C4-2B (cell line): ENCODE measurements at regions not wholly inside any gene's neighbourhood (a gene's known extent, or its start where the extent isn't known, plus 50 kb on each side); places are given as distances from the start of the nearest gene placed in this dataset.

ENCODE experiments used
- H3K27ac ChIP-seq: fragments of 450-650 bp; 2 replicates; pipeline ENCODE4 v1.5.1; 2017
- ZFX ChIP-seq: fragments of 450-650 bp; IDR thresholded peaks from 2 replicates; pipeline ENCODE4 v1.6.1; 2017
- TF ChIP-seq, protein P1 (sequence below): fragments of 450-650 bp; conservative IDR thresholded peaks from 2 replicates; pipeline ENCODE4 v1.5.1; 2017; ENCODE audit warnings: mild to moderate bottlenecking

DNA sequence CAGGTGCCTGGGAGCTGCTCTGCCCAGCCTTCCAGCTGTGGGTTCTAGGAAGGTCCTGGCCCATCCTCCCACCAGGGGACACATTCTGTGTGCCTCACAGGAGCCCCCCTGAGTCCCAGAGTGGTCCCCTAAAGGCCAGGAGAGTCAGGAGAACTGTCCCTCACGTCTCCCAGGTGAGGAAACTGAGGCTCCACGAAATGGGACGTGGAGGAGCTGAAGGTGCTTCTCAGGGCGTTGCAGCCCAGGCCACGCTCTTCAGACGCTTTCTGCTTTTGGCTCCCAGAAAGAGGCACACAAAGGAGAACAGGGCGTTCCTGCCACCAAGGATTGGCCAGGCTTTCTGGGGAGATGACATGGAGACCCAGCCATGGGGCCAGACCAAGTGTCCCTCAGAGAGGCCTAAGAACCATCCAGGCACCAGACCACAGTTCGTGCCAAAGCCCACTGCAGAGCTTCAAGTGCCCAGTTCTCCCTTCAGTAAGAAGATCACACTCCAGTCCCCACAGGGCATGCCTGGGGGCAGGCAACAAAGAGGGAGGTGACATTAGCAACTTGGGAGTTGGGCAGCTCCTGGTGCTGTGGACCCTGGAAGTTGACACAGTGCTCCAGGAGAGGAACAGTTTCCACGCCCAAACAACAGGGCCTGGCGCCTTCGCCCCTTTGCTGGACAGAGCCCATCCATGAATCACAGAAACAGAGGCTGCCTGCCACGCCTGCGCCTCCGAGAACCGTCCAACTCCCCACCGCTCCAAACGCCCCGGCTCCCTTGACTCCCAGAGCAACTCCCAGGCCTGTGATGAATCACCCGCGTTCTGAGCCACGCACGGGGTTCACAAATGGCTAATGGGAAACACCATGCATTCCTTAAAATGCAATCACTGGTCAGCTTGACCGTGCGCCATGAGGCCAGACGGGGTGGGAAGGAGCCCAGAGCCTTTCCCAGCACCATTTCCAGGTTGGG lies 589.2 kb downstream of the BRD1 start:
- H3K27ac ChIP-seq = no peak overlapping the region
- no peak for TF ChIP-seq ZFX
- TF ChIP-seq, protein P1, sequence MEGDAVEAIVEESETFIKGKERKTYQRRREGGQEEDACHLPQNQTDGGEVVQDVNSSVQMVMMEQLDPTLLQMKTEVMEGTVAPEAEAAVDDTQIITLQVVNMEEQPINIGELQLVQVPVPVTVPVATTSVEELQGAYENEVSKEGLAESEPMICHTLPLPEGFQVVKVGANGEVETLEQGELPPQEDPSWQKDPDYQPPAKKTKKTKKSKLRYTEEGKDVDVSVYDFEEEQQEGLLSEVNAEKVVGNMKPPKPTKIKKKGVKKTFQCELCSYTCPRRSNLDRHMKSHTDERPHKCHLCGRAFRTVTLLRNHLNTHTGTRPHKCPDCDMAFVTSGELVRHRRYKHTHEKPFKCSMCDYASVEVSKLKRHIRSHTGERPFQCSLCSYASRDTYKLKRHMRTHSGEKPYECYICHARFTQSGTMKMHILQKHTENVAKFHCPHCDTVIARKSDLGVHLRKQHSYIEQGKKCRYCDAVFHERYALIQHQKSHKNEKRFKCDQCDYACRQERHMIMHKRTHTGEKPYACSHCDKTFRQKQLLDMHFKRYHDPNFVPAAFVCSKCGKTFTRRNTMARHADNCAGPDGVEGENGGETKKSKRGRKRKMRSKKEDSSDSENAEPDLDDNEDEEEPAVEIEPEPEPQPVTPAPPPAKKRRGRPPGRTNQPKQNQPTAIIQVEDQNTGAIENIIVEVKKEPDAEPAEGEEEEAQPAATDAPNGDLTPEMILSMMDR = no peak

DNA sequence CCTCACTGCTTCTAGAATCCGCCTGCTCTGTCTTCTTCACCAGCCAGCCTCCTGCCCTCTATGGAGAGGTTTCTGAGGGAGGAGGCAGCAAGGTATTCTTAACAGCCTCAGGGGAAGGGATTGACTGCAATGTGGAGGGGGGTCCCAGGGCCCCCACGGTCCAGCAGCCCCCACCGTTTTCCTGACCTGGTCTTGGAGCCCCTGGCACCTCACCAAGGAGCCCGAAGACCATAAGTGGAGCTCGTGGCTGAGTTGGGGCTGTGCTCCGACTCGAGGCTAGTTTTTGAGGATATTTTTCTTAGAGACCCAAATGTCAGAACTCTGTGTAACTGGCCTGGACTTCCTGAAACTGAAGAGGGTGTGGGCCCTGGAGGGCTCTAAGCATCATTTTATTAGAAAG lies 590.0 kb downstream of the BRD1 start:
- TF ChIP-seq, protein P1 = no peak
- no peak for TF ChIP-seq ZFX
- H3K27ac ChIP-seq = no peak overlapping the region

DNA sequence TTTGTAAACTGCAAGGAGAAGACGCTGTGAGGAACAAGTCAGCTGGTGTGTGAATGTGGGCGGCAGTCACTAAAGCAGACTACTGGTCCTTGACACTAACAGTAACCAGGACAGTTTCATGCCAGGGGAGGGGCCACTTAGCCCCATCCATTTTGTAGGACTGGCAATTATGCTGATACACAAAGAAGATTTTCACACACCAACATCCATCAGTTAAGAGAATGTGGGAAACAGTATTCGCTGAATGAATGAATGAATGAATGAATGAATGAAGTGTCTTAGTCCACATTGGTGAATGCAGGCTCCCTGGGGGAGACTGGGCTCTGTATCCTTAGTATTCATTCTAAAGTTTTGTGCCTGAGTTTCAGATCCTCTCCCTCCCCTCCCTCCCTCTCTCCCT lies 590.4 kb downstream of the BRD1 start:
- no peak overlapping the region for H3K27ac ChIP-seq
- TF ChIP-seq, protein P1 = no peak
- no peak for TF ChIP-seq ZFX

DNA sequence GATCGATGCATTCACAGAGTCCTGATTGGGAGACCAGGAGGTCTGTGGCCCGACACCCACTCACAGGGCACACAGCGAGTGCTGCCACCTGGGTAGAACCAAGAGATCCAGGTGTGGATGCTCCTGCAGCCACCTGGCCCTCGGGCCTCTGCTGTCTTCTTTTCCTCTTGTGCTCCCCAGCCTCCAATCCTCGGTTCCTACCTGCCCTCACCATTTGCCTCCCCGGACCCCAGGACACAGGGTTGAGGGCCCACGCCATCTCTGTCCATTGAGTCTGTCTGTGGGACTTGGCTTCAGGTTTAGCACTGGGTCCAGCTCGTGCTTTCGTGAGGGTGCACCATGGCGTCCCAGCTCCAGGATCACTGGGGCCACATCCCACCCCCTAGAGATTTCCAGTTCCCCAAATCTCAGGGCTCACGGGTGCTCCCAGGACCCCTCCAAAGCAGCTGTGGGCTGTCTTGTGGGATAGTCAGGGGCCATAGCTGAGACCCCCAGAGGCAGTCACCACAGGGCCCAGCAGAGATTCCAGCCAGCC lies 591.1 kb downstream of the BRD1 start:
- TF ChIP-seq ZFX = no peak
- TF ChIP-seq, protein P1 = no peak
- no peak overlapping the region for H3K27ac ChIP-seq

DNA sequence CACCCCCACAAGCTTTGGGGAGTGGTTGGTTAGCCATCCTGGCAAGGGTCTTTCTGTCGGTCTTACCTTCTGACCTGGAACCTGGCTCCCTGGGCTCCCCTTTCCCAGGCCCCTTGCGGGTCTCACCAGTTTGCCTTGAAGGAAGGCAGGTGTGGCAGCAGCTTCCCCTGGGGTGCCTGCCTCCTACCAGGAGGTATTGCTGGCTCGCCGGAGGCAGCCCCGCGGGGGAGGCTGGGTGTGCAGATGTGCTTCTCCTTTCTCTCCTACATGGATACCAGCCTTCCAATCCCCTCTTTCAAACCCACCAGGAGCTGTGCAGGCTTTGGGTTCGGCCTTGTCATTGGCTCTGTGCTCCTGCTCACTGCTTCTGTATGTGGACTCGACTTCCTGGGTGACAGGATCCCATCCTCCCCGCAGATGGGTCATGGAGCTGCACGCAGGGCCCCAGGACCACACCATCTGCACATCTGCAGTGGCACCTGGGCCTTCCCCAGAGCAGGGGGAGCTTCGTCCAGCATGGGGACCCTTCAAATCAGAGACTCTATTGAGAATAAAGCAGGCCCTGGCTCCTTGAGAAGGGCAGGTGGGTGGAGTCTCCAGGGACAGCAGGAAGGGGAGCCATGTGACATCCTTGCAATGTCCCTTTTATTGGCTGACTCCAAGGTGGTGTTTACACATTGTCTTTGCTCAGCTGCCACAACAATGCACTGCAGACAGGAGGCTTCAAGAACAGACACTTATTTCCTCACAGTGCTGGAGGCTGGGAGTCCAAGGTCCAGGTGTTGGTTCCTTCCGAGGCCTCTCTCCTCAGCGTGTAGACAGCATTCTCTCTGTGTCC lies 592.0 kb downstream of the BRD1 start:
- TF ChIP-seq ZFX = no peak
- TF ChIP-seq, protein P1 = no peak
- H3K27ac ChIP-seq = no peak overlapping the region

DNA sequence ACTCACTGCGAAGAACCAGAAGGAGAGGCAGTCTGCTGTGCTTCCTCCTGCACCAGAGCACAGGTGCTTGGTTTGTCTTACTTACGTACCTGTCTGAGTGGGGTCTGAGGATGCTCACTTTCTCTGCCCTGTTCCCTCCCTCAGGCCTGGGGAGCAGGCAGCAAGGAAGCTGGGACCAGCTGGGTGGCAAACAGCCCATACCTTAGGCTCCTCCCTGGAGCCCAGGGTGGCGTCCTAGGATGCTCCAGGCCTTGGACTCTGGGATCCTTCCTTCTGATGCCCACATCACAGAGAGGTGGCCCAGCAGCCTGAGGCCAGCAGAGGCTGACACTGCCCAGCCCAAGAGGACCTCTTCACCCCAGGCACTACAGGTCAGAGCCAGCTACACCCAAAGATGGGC lies 593.2 kb downstream of the BRD1 start:
- H3K27ac ChIP-seq = no peak overlapping the region
- TF ChIP-seq ZFX = no peak
- TF ChIP-seq, protein P1 = no peak
